B cell (primary cell): ENCODE measurements at regions not wholly inside any gene's neighbourhood (a gene's known extent, or its start where the extent isn't known, plus 50 kb on each side); places are given as distances from the start of the nearest gene placed in this dataset.

Experiments used
- CTCF ChIP-seq: fragments of 200-600 bp; IDR thresholded peaks from one replicate; pipeline ENCODE4 v1.8.0; 2022; ENCODE audit warnings: antibody characterized with exemption, mild to moderate bottlenecking
- EZH2 ChIP-seq: IDR thresholded peaks from 2 replicates; pipeline ENCODE4 v1.6.1; 2012; ENCODE audit warnings: borderline replicate concordance, low read depth, mild to moderate bottlenecking, moderate library complexity, low read length; ENCODE audit not compliant: insufficient read depth, poor library complexity, severe bottlenecking

- TF ChIP-seq CTCF (no peak), EZH2 (no peak)
Observed at GRCh38 chr11:116473206-116473769, 299.5 kb downstream of the BUD13 start.
